Inflammatory macrophage (primary cell): ENCODE measurements at regions not wholly inside any gene's neighbourhood (a gene's known extent, or its start where the extent isn't known, plus 50 kb on each side); places are given as distances from the start of the nearest gene placed in this dataset.
"Not testable (repeated sequence)": the region's sequence is repeated elsewhere in the genome, so short reads cannot be mapped to it uniquely, and the experiment has no call there.

ENCODE experiments used
- DNase-seq, 2 donors: peaks; one replicate each; pipeline ENCODE4 v3.0.0-alpha.2; 2020 to 2022

GRCh38 chr1:194478731-194479130, 1292.3 kb upstream of the B3GALT2 start:
- no peak for DNase-seq

- DNase-seq, result peak in 1 of 2 donors; percentile 10
Observed at GRCh38 chr1:194477908-194478307, 1291.5 kb upstream of the B3GALT2 start.

GRCh38 chr1:194476872-194477271, 1290.5 kb upstream of the B3GALT2 start:
- DNase-seq, result no peak

GRCh38 chr1:194476351-194476750, 1289.9 kb upstream of the B3GALT2 start:
- no peak for DNase-seq

GRCh38 chr1:194474701-194475100, 1288.3 kb upstream of the B3GALT2 start:
- no peak for DNase-seq

- no peak for DNase-seq
Observed at GRCh38 chr1:194473766-194474165, 1287.4 kb upstream of the B3GALT2 start.

- DNase-seq, result no peak
Observed at GRCh38 chr1:194469282-194469681, 1282.9 kb upstream of the B3GALT2 start.

GRCh38 chr1:194466706-194467105, 1280.3 kb upstream of the B3GALT2 start:
- DNase-seq, result no peak

- no peak for DNase-seq
Observed at GRCh38 chr1:194447636-194448035, 1261.2 kb upstream of the B3GALT2 start.

GRCh38 chr1:194445244-194445643, 1258.8 kb upstream of the B3GALT2 start:
- no peak for DNase-seq

- DNase-seq, result no peak
Observed at GRCh38 chr1:194442901-194443575, 1256.6 kb upstream of the B3GALT2 start.

GRCh38 chr1:194437135-194437534, 1250.7 kb upstream of the B3GALT2 start:
- no peak for DNase-seq

GRCh38 chr1:194431121-194431520, 1244.7 kb upstream of the B3GALT2 start:
- DNase-seq, result no peak

- DNase-seq, result no peak
Observed at GRCh38 chr1:194420706-194421105, 1234.3 kb upstream of the B3GALT2 start.

GRCh38 chr1:194419721-194420120, 1233.3 kb upstream of the B3GALT2 start:
- no peak for DNase-seq

- no peak for DNase-seq
Observed at GRCh38 chr1:194410756-194411155, 1224.3 kb upstream of the B3GALT2 start.

GRCh38 chr1:194407238-194407637, 1220.8 kb upstream of the B3GALT2 start:
- DNase-seq, result not testable (repeated sequence)

- no peak for DNase-seq
Observed at GRCh38 chr1:194394676-194395075, 1208.3 kb upstream of the B3GALT2 start.

- DNase-seq, result no peak
Observed at GRCh38 chr1:194387531-194387930, 1201.1 kb upstream of the B3GALT2 start.

- no peak for DNase-seq
Observed at GRCh38 chr1:194378517-194378916, 1192.1 kb upstream of the B3GALT2 start.

GRCh38 chr1:194374649-194375048, 1188.2 kb upstream of the B3GALT2 start:
- DNase-seq, result no peak

- DNase-seq, result no peak
Observed at GRCh38 chr1:194372266-194372665, 1185.9 kb upstream of the B3GALT2 start.

GRCh38 chr1:194369622-194370021, 1183.2 kb upstream of the B3GALT2 start:
- DNase-seq, result no peak

GRCh38 chr1:194369060-194369459, 1182.6 kb upstream of the B3GALT2 start:
- DNase-seq, result no peak

- DNase-seq, result no peak
Observed at GRCh38 chr1:194367121-194367520, 1180.7 kb upstream of the B3GALT2 start.
